HUES48 (cell line): ENCODE measurements at regions not wholly inside any gene's neighbourhood (a gene's known extent, or its start where the extent isn't known, plus 50 kb on each side); places are given as distances from the start of the nearest gene placed in this dataset.
"Not testable (repeated sequence)": the region's sequence is repeated elsewhere in the genome, so short reads cannot be mapped to it uniquely, and the experiment has no call there.

Experiments used
- H3K27ac ChIP-seq: one replicate; pipeline ENCODE4 v1.7.0; 2013; ENCODE audit warnings: low read depth, low read length, inconsistent platforms
- H3K27me3 ChIP-seq: 2 replicates; pipeline ENCODE4 v1.6.1; 2013; ENCODE audit warnings: mild to moderate bottlenecking, low read length; ENCODE audit not compliant: control insufficient read depth, insufficient read depth
- H3K36me3 ChIP-seq: 2 replicates; pipeline ENCODE4 v1.6.1; 2013; ENCODE audit warnings: low read length; ENCODE audit not compliant: control insufficient read depth, insufficient read depth
- H3K4me1 ChIP-seq: 2 replicates; pipeline ENCODE4 v1.6.1; 2013; ENCODE audit warnings: mild to moderate bottlenecking, low read length; ENCODE audit not compliant: control insufficient read depth, insufficient read depth
- H3K4me3 ChIP-seq: 2 replicates; pipeline ENCODE4 v1.5.1; 2013; ENCODE audit warnings: mild to moderate bottlenecking, low read depth, low read length
- H3K9ac ChIP-seq: 2 replicates; pipeline ENCODE4 v1.6.1; 2013; ENCODE audit warnings: mild to moderate bottlenecking, low read depth, low read length, moderate library complexity
- H3K9me3 ChIP-seq: 2 replicates; pipeline ENCODE4 v1.6.1; 2013; ENCODE audit warnings: low read length; ENCODE audit not compliant: control insufficient read depth, insufficient read depth

DNA sequence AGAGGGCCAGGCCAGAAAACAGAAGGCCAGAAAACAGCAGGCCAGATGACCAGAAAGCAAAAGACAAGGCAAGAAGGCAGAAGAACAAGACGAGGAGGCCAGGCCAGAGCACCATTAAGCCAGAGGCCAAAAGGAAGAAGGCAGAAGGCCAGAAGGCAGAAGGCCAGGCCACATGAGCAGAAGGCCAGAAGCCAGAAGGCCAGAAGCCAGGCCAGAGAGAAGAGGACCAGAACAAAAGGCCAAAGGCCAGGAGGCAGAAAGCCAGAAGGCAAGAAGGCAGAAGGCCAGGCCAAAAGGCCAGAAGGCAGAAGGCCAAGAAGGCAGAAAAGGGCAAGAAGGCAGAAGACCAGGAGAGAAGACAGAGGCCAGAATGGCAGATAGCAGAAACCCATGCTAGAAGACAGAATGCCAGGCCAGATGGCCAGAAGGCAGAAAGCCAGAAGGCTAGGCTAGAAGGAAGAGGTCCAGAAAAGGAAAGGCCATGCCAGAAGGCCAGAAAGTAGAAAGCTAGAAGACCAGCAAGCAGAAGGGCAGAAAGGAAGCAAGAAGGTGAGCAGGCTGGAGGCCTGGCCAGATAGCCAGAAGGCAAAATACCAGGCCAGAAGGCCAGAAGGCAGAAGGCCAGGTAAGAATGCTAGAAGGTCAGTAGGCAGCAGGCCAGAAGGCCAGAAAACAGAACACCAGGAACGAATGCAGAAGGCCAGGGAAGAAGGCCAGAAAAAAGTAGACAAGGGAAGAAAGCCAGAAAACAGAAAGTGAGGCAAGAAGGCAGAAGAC is 187.6 kb downstream of the TUBA3C start:
- peaks cover 89% of the 10 kb centered on the region for H3K9me3 ChIP-seq
- no peak overlapping the region for H3K27ac ChIP-seq
- H3K4me3 ChIP-seq, result no peak overlapping the region

DNA sequence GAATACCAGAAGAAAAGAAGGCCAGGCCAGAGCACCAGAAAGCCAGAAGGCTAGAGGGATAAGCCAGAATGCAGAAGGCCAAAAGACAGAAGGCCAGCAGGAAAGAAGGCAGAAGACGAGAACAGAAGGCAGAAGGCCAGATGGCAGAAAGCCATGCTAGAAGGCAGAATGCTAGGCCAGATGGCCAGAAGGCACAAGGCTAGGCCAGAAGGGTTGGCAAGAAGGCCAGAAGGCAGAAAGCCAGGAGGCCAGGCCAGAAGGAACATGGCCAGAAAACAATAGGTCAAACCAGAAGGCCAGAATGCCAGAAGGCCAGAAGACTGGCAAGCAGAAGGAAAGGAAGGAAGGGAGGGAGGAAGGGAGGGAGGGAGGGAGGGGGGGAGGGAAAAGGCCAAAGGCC is 188.8 kb downstream of the TUBA3C start:
- H3K4me3 ChIP-seq, result no peak overlapping the region
- peaks cover 78% of the 10 kb centered on the region for H3K9me3 ChIP-seq
- no peaks in the 10 kb centered on the region for H3K4me1 ChIP-seq
- no peaks in the 10 kb centered on the region for H3K27me3 ChIP-seq
- H3K36me3 ChIP-seq, result no peaks in the 10 kb centered on the region
- H3K27ac ChIP-seq, result no peak overlapping the region
- H3K9ac ChIP-seq, result no peak overlapping the region

More for the DNA sequence above, 187.6 kb downstream of the TUBA3C start:
- Histone ChIP-seq H3K9ac (no peak overlapping the region), H3K4me1 (no peaks in the 10 kb centered on the region), H3K27me3 (no peaks in the 10 kb centered on the region), H3K36me3 (no peaks in the 10 kb centered on the region)

DNA sequence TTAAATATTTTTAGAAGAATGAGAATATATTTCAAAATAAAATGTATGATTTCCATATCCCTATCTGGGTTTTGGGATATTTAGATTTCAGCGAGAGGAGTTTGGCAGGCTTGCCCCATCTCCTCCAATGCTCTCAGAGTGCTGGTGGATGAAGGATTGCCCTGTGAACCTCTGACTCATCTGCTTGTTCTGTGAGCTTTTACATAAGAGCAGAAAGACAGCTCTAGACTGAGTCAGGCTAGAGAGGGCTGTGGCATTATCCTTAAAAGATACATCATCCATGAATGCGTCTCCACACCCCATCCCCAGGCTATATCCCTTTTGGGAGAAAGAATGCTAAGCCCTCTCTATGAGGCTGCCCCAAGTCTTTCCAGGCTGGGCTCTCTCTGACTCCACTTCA is 190.6 kb downstream of the TUBA3C start:
- H3K4me3 ChIP-seq, result no peak overlapping the region
- no peaks in the 10 kb centered on the region for H3K36me3 ChIP-seq
- H3K27me3 ChIP-seq, result no peaks in the 10 kb centered on the region
- no peak overlapping the region for H3K9ac ChIP-seq
- H3K27ac ChIP-seq, result no peak overlapping the region
- H3K4me1 ChIP-seq, result no peaks in the 10 kb centered on the region
- peaks cover 75% of the 10 kb centered on the region for H3K9me3 ChIP-seq

DNA sequence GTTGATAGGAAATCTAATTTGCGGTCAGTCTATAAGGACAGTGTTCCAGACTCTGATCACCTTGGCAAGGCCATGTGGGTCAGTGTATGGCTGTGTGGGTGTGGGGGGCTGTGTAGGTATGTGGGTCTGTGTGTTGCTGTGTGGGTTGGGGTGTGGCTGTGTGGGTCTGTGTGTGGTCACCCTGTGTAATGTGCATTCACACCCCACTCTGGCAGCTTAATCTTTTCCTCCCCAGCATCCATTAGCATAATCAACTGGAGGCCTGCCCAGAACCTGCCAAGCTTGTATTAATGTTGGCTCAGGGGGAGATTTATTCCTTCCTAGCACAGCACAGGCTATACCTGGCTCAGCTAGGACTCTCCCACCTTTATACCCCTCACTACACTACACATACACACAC is 203.2 kb downstream of the TUBA3C start:
- H3K9me3 ChIP-seq, result peaks cover 97% of the 10 kb centered on the region
- no peak overlapping the region for H3K9ac ChIP-seq
- H3K36me3 ChIP-seq, result no peaks in the 10 kb centered on the region
- H3K27me3 ChIP-seq, result no peaks in the 10 kb centered on the region
- no peak overlapping the region for H3K27ac ChIP-seq
- H3K4me3 ChIP-seq, result no peak overlapping the region
- H3K4me1 ChIP-seq, result no peaks in the 10 kb centered on the region

DNA sequence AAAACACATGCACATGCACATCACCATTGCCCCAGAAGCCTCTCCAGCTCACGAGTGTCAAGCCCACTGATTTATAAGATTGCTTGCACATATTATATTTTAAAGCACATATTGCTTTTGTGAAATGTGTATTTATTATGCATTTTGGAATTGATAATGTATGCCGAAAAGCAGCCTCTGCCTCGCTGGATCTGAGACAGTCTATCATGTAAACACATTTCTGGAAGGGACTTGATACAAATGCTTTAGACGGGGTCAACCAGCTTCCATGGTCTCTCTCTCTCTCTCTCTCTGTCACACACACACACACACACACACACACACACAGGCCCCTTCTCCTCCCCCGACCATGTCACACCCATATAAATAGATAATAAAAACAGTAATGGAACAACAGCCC is 203.8 kb downstream of the TUBA3C start:
- Histone ChIP-seq H3K9ac (no peak overlapping the region), H3K9me3 (peaks cover 97% of the 10 kb centered on the region), H3K36me3 (no peaks in the 10 kb centered on the region), H3K4me3 (no peak overlapping the region), H3K4me1 (no peaks in the 10 kb centered on the region), H3K27ac (no peak overlapping the region), H3K27me3 (no peaks in the 10 kb centered on the region)

DNA sequence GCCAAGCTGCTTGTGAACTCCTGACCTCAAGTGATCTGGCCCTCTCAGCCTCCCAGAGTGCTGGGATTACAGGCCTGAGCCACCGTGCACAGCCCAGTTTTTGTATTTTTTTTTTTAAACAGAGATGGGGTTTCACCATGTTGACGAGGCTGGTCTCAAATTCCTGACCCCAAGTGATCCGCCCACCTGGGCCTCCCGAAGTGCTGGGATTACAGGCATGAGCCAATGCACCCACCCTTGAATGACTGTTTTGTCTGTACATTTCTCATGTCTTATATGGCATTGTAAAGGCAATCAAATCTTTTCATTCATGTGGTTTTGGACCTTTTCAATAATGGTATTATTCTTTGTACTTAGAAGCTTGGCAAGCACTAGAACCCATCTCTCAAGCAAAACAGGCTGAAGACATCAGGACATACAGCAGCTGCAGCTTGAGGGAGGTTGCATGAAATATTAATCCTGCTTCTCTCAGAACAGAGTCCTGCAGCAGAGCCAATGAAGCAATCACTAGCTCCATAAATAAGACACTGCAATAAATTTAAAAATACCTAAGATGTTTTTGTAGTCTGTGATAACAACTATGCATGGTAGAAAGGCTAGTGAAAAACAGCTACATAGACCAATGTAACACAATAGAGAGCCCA is 209.9 kb downstream of the TUBA3C start:
- H3K9me3 ChIP-seq, result peaks cover 100% of the 10 kb centered on the region

DNA sequence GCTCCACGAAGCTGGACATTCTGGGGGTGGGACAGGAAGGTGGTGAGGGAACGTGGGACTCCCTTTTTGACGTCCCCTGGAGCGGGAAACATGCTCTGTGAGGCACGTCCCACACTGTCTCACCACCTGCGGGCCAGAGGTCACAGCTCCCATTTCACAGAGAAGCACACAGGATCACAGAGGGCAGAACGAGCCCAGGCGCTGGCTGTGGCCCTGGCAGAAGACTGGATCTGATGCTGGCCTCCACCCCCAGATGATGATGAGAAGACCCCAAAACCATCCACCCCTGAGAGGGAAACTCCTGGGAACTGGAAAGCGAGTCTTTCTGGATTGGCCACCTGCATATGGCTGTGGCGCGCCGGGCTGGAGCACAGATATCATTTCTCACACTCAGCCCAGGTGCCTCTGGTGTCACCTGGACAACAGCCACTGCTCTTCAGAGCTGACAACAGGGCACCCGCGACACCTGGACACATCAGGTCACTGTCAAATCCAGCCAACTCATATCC is 216.2 kb downstream of the TUBA3C start:
- Histone ChIP-seq H3K9me3 (peaks cover 90% of the 10 kb centered on the region), H3K4me3 (no peak overlapping the region), H3K27ac (no peak overlapping the region), H3K27me3 (no peaks in the 10 kb centered on the region), H3K9ac (no peak overlapping the region), H3K4me1 (no peaks in the 10 kb centered on the region), H3K36me3 (no peaks in the 10 kb centered on the region)

More for the DNA sequence above, 209.9 kb downstream of the TUBA3C start:
- Histone ChIP-seq H3K27me3 (no peaks in the 10 kb centered on the region), H3K36me3 (no peaks in the 10 kb centered on the region), H3K27ac (no peak overlapping the region), H3K4me3 (no peak overlapping the region), H3K4me1 (no peaks in the 10 kb centered on the region), H3K9ac (no peak overlapping the region)

DNA sequence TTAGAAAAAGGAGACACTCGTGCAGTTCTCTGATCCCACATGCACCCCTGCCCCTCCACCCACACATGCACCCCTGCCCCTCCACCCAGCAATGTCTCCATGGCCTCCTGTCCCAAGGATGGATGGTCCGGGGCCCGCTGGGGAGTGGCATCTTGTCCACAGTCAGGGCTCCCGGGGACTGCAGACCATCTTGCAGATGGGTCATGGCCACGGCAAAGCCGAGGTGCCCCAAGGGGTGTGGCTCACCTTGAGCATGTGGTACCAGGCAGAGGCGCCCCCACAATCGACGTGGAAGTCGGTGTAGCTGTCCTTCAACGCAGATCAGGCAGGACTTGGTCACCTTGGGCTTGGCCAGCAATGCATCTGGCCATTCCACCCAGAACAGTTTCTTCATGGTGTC is 216.7 kb downstream of the TUBA3C start:
- no peaks in the 10 kb centered on the region for H3K27me3 ChIP-seq
- no peak overlapping the region for H3K9ac ChIP-seq
- peaks cover 90% of the 10 kb centered on the region for H3K9me3 ChIP-seq
- H3K4me3 ChIP-seq, result no peak overlapping the region
- H3K27ac ChIP-seq, result no peak overlapping the region
- H3K4me1 ChIP-seq, result no peaks in the 10 kb centered on the region
- H3K36me3 ChIP-seq, result no peaks in the 10 kb centered on the region

DNA sequence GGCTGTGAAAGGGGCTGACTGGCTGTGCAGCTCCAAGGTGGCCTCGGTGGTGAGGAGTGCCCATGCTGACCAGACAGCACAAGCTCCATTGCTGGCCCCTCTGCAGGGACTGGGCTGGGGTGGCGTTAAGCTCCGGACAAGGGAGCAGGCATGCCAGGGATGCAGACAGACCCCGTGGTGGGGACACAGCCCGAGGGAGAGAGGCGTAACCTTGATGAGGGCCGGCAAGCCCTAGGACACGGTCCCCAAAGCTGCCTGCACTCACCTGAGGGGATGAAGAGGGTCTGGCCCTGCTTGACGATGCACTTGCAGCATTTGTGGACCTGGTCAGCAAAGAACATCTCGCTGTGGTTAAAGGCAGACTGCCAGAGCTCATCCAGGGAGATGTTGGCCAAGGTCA is 217.9 kb downstream of the TUBA3C start:
- not testable (repeated sequence) for H3K27me3 ChIP-seq, H3K36me3 ChIP-seq, H3K4me1 ChIP-seq, H3K27ac ChIP-seq, H3K9ac ChIP-seq, H3K4me3 ChIP-seq
- peaks cover 90% of the 10 kb centered on the region for H3K9me3 ChIP-seq

DNA sequence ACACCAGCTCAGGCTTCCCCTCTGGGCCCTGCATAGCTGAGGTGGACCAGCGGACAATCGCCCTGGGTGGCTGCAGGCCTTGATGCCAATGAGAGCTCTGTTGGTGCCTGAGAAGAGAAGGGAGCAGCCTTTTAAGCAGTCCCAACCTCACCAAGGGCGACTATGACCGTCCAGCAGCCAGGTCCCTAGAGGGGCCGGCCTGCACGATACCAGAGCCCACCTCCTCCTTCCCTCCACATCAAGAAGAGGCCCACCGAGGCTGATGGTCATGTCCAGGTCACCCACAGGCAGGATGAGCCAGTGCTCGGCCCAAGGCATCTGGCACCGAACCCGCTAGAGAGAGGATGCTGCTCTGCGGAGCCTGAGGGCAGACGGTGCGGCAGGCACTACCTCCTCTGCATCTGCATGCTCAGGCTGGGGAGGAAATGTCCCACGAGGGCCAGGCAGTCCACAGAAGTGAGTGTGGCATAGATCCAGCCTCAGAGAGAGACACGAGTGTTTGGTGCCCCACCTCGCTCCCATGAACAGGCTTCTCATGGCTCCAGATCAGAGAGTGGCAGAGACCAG is 219.4 kb downstream of the TUBA3C start:
- no peaks in the 10 kb centered on the region for H3K36me3 ChIP-seq
- H3K27ac ChIP-seq, result no peak overlapping the region
- H3K9ac ChIP-seq, result no peak overlapping the region
- no peak overlapping the region for H3K4me3 ChIP-seq
- peaks cover 89% of the 10 kb centered on the region for H3K9me3 ChIP-seq
- H3K27me3 ChIP-seq, result no peaks in the 10 kb centered on the region
- no peaks in the 10 kb centered on the region for H3K4me1 ChIP-seq
